GM12891 (cell line): ENCODE measurements at regions not wholly inside any gene's neighbourhood (a gene's known extent, or its start where the extent isn't known, plus 50 kb on each side); places are given as distances from the start of the nearest gene placed in this dataset.

Experiments
- POLR2A ChIP-seq: IDR thresholded peaks from 2 replicates; pipeline ENCODE4 v1.6.1; 2011; ENCODE audit warnings: low read depth, low read length, control low read depth
- POLR2AphosphoS5 ChIP-seq: IDR thresholded peaks from 2 replicates; pipeline ENCODE4 v1.6.1; 2011; ENCODE audit warnings: low read depth, low read length, control low read depth
- POU2F2 ChIP-seq: IDR thresholded peaks from 2 replicates; pipeline ENCODE4 v1.6.1; 2011; ENCODE audit warnings: low read depth, mild to moderate bottlenecking, control low read depth, low read length, moderate library complexity
- SPI1 ChIP-seq: IDR thresholded peaks from 2 replicates; pipeline ENCODE4 v1.6.1; 2011; ENCODE audit warnings: low read depth, low read length, control low read depth
- TAF1 ChIP-seq: IDR thresholded peaks from 2 replicates; pipeline ENCODE4 v1.6.1; 2011; ENCODE audit warnings: low read depth, low read length, control low read depth

DNA sequence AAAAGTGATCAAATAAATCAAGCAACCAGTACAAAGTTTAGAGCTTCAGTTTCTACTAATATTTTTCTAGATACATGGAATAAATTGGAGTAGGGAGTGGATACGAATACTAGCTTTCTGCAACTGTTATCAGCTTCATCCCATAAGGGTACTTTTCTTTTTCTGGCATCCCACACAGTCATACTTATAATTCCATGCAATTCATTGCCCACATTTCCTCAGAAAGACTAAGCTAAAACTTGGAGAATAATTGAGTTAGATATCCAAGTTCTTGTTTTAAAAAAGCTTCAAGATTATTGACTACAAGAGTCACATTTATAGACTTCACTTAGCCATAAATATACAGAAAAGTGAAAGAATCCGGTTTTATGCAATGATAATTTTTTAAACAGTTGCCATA, 186.9 kb downstream of the OLFM4 start:
- no peak for TF ChIP-seq POLR2A
- no peak for TF ChIP-seq POU2F2
- no peak for TF ChIP-seq TAF1
- no peak for TF ChIP-seq POLR2AphosphoS5
- TF ChIP-seq SPI1 = no peak
